Ramos (cell line): ENCODE measurements at regions not wholly inside any gene's neighbourhood (a gene's known extent, or its start where the extent isn't known, plus 50 kb on each side); places are given as distances from the start of the nearest gene placed in this dataset.
"Not testable (repeated sequence)": the region's sequence is repeated elsewhere in the genome, so short reads cannot be mapped to it uniquely, and the experiment has no call there.

ENCODE experiments used
- in situ Hi-C: fragments of 300-500 bp; cut with MboI; formaldehyde crosslinking; loops from one replicate; pipeline ENCODE4 v1.14.3; 2022; ENCODE audit warnings: low sequenced_read_pairs; ENCODE audit not compliant: unreplicated experiment

DNA sequence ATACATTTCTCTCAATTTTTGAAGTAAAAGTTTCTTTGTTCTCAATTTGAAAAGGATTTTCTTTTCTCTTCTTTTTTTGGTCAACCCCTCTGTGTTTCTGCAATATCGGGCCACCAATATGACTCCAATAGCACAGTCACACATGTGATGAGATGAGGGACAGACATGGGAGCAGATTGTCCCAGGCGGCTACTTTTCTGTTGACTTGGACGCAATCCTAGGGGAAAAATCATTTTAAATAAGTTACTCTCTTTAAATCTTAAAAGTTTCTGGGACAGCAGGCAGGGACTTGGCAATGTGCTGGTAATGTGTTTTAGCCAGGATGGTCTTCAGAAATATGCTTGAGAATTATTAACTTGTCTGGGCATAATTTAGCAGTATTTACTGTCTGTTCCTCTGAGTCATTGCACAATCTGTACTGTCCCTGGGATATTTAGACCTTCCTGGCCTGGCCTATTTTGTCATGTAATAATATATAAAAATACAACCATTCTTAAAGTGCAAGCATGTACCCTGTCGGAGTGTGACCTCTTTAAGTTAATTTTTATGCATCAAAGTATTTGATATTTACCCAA, 388.5 kb upstream of the FANCL start:
- in situ Hi-C loops = no loop called here

DNA sequence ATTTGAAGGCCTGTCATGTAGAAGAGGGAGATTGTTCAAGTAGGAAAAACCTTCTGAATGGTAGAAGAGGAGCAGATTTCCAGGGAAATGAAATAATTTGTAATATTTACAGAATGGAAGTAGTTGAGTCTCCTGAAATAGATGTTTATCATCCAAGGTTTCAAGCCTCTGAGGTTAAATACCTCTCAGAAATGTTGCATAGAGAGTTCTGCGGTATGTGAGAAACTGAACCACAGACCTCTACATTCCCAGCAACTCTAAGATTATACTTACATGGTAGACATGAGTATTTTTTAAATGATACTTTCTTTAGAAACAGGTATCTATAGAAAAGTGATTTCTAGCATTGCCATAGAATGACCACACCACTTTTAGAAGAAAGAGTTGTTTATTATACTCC, 379.8 kb upstream of the FANCL start:
- in situ Hi-C loops = no loop called here

DNA sequence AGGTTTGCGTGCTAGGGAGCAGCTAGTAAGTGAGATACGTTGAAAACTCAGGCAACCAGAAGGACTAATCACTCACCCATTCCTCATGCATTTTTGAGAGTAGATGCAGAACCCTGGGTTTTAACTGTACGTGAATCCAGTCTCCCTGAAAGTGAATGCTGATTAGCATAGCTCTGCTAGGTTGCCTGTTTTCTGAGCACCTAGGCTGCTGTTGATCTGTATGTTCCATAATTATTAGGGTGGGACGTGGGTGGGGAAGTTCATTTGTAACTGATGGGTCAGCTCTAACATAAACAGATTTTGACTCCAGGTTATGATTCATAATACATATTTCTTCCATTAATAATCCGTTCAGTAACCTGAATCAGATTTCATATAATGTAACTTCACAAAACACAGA, 379.0 kb upstream of the FANCL start:
- in situ Hi-C loops = no loop called here

DNA sequence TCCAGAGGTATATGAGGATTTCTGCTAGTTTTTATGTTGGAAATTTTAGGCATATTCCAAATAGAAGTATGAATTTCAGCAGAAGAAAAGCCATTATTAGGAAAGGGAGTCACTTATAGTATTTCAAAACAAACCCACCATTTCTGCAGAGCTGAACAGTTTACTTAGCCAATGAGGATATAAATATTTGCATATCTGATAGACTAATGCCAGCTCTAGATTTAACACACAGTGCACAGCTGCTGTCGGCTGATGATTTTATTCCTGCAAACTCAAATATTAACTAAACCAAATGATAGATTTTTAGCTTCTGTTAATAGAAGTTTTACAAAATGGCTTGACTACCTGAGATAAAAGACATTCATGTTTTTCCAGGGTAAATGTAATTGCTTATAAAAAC, 375.8 kb upstream of the FANCL start:
- in situ Hi-C loops = no loop called here

DNA sequence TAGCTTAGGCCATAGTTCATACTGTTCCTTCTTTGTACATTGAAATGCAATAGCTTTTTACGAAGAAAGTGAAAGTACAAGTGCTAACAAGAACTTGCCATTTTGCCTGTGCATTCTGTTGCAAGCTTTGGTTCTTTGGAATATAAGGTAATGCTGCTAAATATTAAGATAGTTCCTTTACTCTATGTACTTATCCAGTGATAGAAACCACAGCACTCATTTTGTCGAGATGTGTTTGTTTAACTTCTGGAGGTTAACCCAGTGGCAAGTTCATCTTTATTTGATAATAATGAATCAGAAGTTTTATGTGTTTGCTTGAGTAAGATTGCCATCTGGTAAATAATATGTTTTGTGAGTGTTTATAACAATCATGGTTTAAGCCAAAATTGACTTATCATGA, 373.1 kb upstream of the FANCL start:
- in situ Hi-C loops = no loop called here

DNA sequence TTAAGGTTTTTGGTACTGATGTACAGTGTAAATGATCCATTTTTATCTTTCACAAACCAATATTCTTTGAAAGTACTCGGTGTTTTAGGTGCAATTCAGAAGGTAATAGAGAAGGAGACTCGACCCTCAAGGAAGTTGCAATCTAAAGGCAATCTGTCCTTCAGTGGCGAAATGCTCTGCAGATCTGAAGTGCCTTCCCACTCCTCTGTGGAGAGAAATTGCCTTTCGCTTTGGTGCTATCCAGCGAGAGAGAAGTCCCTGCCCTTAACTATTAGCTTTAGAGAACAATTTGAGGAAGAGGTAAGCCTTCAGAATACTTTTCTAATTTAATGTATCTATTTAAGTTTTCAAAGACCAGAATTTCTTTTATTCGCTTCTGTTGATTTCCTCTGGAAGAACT, 371.8 kb upstream of the FANCL start:
- in situ Hi-C loops = no loop called here

DNA sequence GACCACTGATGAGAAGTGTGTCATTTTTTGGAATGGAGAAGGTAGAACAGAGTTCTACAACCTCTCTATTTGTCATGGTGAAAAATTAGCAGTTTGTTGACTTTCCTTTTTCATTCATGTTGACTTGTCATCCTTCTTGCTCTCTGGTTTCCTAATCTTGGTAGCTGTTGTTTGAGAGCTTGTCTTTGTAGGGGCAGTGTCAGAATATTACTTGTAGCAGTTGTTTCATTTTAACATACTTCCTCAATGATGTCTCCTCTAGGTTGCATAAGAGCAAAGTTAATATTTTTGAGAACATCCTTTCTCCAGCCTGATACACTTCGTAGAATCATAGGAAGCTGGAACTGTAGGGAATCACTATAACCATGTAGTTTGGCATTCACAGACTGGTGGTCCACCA, 368.2 kb upstream of the FANCL start:
- in situ Hi-C loops = no loop called here

DNA sequence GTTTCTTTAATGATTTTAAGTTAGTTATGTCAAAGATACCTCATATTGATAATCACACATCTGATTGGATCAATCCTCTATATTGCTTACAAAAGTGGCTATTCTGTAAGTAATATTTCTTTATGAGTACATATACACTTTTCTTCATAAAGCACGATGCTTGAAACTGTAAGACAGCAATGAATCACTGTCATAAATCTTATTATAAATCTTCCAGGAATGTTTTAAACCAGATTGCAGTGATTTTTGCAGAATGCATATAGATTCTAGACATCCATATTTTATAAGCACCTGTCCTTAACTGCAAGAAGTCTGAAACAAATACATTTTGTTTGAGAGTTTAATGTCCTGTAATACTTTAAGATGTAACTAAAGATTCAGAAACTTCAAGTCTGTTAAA, 367.0 kb upstream of the FANCL start:
- in situ Hi-C loops = no loop called here

DNA sequence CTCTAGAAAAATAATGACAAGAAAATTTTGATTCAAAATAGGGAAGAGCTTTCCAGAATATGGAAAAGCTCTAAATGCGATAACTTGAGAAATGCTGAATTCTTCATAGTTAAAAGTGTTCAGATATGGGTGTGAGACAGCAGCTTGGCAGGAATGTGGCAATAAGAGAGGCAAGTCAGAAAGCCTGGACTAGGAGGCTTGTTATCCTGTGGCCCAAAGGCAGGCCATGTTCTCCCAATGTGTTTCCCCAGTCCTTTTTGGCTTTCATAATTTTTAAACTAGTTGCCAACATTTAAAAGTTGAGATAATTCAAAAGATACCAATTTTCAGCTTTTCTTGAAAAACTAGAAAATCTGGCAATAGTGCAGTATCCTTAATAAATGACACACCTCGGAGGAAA, 366.3 kb upstream of the FANCL start:
- in situ Hi-C loops = no loop called here

DNA sequence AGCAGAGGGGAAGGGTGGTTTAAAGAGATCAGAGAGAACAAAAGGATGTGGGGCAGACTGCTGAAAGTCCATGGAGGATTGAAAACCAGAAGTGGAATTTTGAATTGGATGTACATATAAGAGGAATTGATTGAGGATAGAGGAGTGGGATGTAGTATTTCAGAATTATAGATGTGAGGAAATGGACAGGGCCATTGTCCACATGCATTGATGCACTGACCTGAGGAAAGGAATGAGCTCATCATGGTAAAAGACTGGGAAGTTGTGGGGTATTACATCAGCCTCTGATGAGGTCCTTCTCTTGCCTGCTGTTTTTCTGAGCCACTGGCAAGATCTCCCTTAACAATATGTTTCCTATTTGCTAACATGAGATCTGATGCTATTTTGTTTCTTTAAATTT, 365.7 kb upstream of the FANCL start:
- in situ Hi-C loops = no loop called here

DNA sequence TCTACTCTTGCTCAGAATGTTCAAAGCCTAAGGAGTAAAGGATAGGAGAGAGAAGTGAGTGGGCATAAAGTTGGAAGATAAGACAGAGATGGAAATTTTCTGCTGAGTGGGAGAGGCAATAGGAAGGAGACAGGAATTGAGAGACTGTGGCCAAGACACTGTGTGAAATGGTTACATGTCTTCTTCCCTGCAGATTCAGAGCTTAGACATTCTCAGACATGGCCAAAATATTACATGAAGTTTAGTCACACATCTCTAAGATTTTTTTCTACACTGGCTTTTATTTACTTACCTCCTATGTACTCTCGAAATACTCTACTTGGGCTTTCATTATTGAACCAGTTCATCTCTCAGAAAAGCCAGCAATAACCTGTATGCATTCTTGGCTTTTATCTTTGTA, 363.0 kb upstream of the FANCL start:
- in situ Hi-C loops = no loop called here

DNA sequence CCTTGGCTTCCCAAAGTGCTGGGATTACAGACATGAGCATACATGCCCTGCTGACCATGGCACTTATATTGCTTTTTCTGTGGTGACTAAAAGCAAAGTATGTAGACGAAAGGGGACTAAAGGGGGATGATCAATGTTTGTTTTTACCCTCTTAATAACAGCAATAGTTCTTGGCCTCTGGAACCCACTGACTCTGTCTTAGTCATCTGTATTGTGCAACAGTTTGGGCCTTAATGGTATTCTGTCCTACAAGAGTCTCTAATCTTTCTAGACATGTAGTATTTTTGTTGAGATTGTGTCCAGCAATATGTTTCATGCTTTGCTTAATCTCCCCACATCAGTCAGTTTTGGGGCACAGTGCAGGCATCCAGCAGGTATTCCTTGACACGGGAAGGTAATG, 359.9 kb upstream of the FANCL start:
- in situ Hi-C loops = no loop called here

DNA sequence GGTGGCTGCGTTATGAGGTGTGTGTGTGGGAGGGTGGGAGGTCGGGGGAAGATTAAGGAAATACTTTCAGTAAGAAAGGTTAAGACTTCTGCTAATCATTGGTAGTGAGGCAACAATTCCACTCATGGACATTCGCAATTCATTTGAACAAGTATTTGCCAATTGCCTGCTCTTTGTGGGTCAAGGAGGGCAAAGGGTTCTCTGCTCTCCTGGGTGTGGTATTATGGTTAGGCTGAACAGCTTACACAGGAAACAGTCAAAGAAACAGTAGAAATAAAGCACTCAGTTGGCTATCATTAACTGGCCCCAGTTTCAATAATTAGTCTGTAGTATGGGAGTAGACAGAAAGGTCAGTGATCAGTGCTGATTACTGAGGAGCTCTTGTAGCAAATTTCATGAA, 357.0 kb upstream of the FANCL start:
- in situ Hi-C loops = no loop called here

DNA sequence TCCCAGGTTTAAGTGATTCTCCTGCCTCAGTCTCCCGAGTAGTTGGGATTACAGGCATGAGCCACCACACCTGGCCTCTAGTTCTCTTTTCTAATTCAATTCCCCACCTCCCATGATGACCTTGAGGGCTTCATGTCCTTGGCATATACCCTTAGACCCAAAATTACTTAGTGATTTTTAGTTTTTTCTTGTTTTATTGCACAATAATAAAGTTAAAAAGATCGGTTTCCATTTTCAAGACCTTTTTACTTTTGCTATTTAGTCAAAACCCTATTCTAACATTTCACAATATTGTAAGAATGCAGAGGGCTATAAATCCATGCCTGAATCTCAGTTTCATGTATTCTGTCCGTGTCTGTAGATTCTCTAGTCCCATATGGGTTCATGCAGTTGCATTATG, 354.6 kb upstream of the FANCL start:
- in situ Hi-C loops = no loop called here

DNA sequence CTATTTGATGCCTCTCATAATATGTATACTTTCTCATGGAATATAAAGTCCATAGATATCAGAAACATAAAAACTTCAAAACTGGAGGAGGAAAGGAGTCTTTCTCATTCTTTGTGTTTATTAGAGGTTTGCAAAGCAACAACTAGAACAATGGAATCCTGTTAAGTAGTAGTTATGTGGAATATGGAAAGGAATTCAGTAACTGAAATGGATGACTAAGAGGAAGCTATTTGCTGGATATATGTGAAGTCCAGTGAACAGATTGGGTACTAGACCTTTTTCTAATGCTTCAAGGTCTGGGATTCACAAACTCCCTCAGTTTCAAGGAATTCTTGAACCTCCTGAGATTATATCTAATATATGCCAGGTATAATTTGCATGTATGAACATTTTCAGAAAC, 353.6 kb upstream of the FANCL start:
- in situ Hi-C loops = no loop called here

DNA sequence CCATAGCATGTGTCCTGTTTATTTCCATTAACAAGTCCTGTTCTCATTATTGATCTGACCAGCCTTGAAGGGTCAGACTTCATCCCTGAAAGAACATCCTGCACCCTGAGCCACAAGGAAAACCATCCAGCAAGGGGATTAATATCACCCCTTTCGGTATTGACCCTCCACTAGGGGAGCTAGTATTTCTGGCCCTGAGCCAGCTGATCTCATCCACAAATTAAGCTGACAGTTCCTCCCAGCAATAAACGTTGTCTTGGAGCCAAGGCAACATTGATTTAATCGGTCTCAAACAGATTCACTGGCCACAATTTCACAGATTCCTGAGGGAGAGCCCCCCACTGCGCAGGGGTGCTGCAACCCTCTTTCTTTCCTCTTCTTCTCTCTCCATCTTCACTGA, 353.1 kb upstream of the FANCL start:
- in situ Hi-C loops = no loop called here

DNA sequence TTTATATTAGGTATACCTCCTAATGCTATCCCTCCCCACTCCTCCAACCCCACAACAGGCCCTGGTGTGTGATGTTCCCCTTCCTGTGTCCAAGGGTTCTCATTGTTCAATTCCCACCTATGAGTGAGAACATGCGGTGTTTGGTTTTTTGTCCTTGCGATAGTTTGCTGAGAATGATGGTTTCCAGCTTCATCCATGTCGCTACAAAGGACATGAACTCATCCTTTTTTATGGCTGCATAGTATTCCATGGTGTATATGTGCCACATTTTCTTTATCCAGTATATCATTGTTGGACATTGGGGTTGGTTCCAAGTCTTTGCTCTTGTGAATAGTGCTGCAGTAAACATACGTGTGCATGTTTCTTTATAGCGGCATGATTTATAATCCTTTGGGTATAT, 345.1 kb upstream of the FANCL start:
- in situ Hi-C loops = not testable (repeated sequence)

DNA sequence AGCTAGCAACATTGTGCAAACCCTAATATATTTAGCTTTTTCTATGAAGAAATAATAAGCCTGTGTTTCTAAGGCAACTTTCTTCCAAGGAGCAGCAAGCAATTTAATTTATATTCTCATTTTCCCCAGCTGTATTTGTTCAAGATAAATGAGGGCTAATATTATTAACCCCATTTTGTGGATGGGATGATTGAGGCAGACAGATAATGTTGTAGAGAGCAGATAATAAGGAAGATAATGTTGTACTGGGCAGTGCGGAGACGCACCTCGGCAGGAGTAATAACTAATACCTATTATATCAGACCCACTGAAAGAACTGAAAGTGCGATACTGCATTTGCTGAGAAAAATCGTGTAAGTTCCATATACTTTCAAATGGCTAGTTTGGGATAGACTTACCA, 344.1 kb upstream of the FANCL start:
- in situ Hi-C loops = no loop called here

DNA sequence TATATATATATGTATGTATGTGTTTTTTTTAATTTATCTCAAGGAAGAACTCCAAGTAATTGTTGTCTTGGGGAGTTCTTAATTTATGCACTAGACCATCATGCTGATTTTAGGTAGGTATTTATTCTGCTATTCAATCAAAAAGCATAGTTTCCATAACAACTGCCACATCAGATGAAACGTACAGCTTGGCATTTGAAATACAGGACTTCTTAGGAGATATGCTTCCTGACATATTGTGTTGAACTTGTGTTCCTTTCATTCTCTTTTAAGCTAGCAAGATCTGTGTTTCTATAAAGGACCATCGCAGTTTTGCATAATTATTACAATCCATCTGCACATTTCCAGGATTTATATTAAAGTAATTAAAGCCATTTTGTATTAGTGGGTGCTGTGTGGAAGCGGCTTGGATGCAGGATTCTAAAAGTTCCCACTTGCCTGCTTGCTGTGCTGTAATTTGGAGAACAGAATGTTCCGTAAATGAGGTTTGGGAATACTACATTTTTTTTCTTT, 343.5 kb upstream of the FANCL start:
- in situ Hi-C loops = no loop called here

DNA sequence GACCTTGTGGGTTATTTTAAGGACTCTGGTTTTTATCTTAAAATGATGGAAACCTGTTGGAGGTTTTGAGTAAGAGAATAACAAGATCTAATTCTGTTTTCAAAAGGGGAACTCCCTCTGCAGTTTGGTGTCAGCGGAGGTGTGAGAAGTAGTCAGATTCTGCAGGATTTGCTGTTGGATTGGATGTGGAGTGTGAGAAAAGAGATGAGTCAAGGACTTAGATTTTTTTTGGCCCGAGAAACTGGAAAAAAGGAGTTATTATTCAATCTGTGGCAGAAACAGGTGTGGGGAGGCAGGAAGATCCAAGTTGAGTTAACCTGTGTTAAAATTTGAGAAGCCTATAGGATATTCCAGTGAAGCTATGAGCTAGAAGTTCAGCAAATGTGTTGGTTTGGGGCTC, 337.2 kb upstream of the FANCL start:
- in situ Hi-C loops = no loop called here

DNA sequence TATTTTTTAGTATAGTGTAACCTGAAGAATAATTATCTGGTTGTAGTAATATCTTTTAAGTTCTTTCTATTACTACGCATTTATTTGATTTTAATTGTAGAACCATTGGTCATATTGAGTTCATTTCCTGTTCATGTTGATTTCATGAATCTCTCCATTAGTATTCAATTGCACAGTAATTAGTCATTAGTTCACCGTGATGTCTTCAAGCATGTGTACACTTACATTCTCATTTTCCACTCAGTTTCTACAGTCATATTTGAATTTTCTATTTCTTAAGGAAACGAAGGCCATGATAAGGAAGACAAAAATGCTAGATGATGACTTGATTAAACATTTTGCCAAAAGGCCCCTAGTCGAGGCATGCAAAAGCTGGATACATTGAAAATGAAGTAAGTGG, 333.7 kb upstream of the FANCL start:
- in situ Hi-C loops = no loop called here

DNA sequence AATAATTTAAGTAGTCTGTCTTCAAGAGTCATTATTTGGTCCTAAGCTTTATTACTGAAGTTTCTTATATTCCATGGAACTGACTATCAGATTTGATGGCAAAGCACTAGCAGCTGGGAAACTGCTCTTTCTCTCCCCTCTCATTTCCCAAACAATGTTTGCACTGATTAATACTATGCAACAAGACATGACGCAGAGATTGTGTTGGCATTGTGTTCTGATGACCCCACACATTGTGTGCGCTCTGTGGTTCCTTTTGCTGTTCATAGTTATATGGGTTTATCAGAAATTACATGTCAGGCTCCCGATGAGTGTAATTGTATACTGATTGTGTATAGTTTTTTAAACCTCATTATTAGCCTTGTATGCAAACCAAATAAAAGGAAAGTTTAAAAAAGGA, 331.6 kb upstream of the FANCL start:
- in situ Hi-C loops = no loop called here
